AG09319 (cell line): ENCODE measurements at regions not wholly inside any gene's neighbourhood (a gene's known extent, or its start where the extent isn't known, plus 50 kb on each side); places are given as distances from the start of the nearest gene placed in this dataset.
"Not testable (repeated sequence)": the region's sequence is repeated elsewhere in the genome, so short reads cannot be mapped to it uniquely, and the experiment has no call there.

Experiments
- DNase-seq: peaks from one replicate; pipeline ENCODE4 v3.0.0-alpha.2; 2010; ENCODE audit warnings: low read depth; ENCODE audit errors: extremely low read depth
- CTCF ChIP-seq: IDR thresholded peaks from 2 replicates; pipeline ENCODE4 v1.5.1; 2011; ENCODE audit warnings: low read depth, mild to moderate bottlenecking, inconsistent platforms, low read length, moderate library complexity

DNA sequence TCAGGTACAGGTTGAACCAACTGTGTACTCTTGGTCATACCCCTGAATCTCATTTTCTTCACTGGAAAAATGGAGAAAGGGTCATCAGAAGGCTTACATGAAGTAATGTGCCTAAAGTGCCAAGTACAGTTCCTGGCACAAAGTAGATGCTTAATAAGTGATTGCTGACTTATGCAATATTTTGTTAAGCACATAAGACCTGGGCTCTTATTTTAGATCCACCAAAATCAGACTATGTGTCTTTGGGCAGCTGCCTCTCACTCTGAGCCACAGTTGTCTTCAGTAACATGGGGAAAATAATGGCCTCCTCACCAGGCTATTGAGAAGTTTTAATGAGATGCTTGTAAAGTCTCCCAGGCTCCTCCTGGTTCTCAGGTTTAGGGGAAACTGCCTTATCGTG is 74.3 kb upstream of the TRABD2B start:
- TF ChIP-seq CTCF = no peak
- no peak for DNase-seq

DNA sequence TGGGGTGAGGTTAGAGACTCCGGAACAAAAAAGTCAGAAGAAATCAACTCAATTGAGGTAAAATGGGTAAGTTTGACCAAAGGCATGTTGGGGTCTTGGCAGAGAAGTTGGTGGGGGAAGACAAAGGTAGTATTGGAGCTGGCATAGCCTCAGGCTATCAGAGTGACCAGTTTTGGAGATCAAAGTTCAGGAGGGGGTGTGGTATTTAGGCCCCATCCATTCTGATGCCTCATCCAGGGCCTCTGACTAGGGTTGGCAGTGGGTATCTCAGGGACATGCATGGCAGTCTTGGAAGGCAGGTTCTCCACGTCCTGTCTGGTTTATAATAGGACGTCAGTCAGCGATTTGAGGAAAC is 73.2 kb upstream of the TRABD2B start:
- no peak for DNase-seq
- no peak for TF ChIP-seq CTCF

GRCh38 chr1:48069662-48070395 is 72.6 kb upstream of the TRABD2B start:
- TF ChIP-seq CTCF = no peak
- no peak for DNase-seq

GRCh38 chr1:48068206-48068605 is 71.0 kb upstream of the TRABD2B start:
- TF ChIP-seq CTCF = no peak
- DNase-seq = no peak

- no peak for DNase-seq
- TF ChIP-seq CTCF = no peak
Observed at GRCh38 chr1:48066936-48067335, 69.8 kb upstream of the TRABD2B start.

DNA sequence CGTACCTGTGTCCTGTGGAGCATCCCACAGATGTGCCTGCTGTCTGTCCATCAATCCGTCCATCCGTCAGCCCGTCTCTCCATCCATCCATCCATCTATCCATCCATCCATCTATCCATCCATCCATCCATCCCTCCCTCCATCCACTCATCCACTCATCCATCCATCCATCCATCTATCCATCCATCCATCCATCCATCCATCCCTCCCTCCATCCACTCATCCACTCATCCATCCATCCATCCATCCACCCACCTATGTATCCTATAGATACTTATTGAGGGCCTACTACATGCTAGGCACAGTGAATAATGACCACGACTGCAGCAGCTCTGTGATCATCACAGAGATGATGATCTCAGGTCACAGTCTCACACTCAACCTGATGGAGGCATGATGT is 67.5 kb upstream of the TRABD2B start:
- not testable (repeated sequence) for DNase-seq

GRCh38 chr1:48062353-48062752 is 65.2 kb upstream of the TRABD2B start:
- DNase-seq = no peak
- TF ChIP-seq CTCF = no peak
